Endothelial cell of umbilical vein (primary cell): ENCODE measurements at regions not wholly inside any gene's neighbourhood (a gene's known extent, or its start where the extent isn't known, plus 50 kb on each side); places are given as distances from the start of the nearest gene placed in this dataset.

Source experiments
- BruUV-seq: library from RNA; stranded (reverse); fragments of 400-500 nt; replicated peaks from 2 replicates; lab custom pipeline; 2021; lab: Mats Ljungman, UMichigan
- CTCF ChIA-PET: fragments of 300-600, 350-600 bp; sonication (Branson Sonifier 250); formaldehyde crosslinking; loops from one replicate; lab custom pipeline; 2021; ENCODE audit warnings: antibody characterized with exemption, inconsistent platforms; lab: Charles Lee
- POLR2A ChIA-PET: fragments of 300-600, 350-600 bp; sonication (Branson Sonifier 250); formaldehyde crosslinking; loops from one replicate; lab custom pipeline; 2021; ENCODE audit warnings: antibody characterized with exemption, inconsistent platforms; lab: Charles Lee
- DNase-seq: peaks from one replicate; pipeline ENCODE4 v3.0.0-alpha.2; 2011; ENCODE audit warnings: low read depth, low spot score
- FAIRE-seq: peaks from 2 replicates; lab custom pipeline; 2011; peaks lifted over from hg19 to GRCh38; lab: Jason Lieb, UNC
- H2AFZ ChIP-seq: 2 replicates; pipeline ENCODE4 v1.6.0; 2012; ENCODE audit warnings: low read depth, low read length, control low read depth, inconsistent platforms
- H3K27ac ChIP-seq: 2 replicates; pipeline ENCODE4 v1.5.1; 2011; ENCODE audit warnings: low read depth, mild to moderate bottlenecking, control low read depth, low read length, moderate library complexity; ENCODE audit not compliant: insufficient read depth
- H3K27me3 ChIP-seq, 2 experiments: 2 replicates each; pipeline versions ENCODE4 v1.6.0 to v1.6.1; 2011; ENCODE audit warnings: low read length in 2 of 2, mixed read lengths in 1 of 2; ENCODE audit not compliant: control insufficient read depth in 2 of 2, insufficient read depth in 2 of 2
- H3K36me3 ChIP-seq, 2 experiments: 2 replicates in 1 of 2; 3 replicates in 1 of 2; pipeline ENCODE4 v1.5.1; 2011; ENCODE audit warnings: low read length in 2 of 2, mild to moderate bottlenecking in 1 of 2, moderate library complexity in 1 of 2; ENCODE audit not compliant: control insufficient read depth in 2 of 2, insufficient read depth in 2 of 2; ENCODE audit errors: extremely low read depth in 1 of 2
- H3K4me1 ChIP-seq: 3 replicates; pipeline ENCODE4 v1.5.1; 2011; ENCODE audit warnings: mild to moderate bottlenecking, low read length; ENCODE audit not compliant: control insufficient read depth, insufficient read depth; ENCODE audit errors: extremely low read depth
- H3K4me2 ChIP-seq: 2 replicates; pipeline ENCODE4 v1.6.1; 2011; ENCODE audit warnings: low read length, control low read depth, mixed read lengths; ENCODE audit not compliant: insufficient read depth
- H3K4me3 ChIP-seq, 3 experiments: fragments of 200-600 bp in 1 of 3; sonication (generic), shearing (Covaris generic) in 1 of 3; replicated peaks in 1 of 3; 2 replicates each; pipeline ENCODE4 v1.5.1; 2011 to 2016; ENCODE audit warnings: control low read depth in 3 of 3, low read length in 3 of 3, mild to moderate bottlenecking in 2 of 3, inconsistent platforms in 1 of 3, low read depth in 1 of 3, moderate library complexity in 1 of 3; ENCODE audit not compliant: insufficient read depth in 1 of 3
- H3K79me2 ChIP-seq: 2 replicates; pipeline ENCODE4 v1.6.0; 2012; ENCODE audit warnings: low read length, inconsistent platforms; ENCODE audit not compliant: control insufficient read depth, insufficient read depth
- H3K9ac ChIP-seq: replicated peaks from 2 replicates; pipeline ENCODE3; 2011; ENCODE audit warnings: low read length, control low read depth; ENCODE audit not compliant: insufficient read depth; ENCODE audit errors: extremely low read depth
- H3K9me1 ChIP-seq: replicated peaks from 3 replicates; pipeline ENCODE4 v1.6.0; 2011; ENCODE audit warnings: mild to moderate bottlenecking, low read length; ENCODE audit not compliant: control insufficient read depth, insufficient read depth; ENCODE audit errors: extremely low read depth
- H3K9me3 ChIP-seq: replicated peaks from 2 replicates; pipeline ENCODE4 v1.5.1; 2012; ENCODE audit warnings: low read length, inconsistent platforms; ENCODE audit not compliant: control insufficient read depth, insufficient read depth
- H4K20me1 ChIP-seq: replicated peaks from 2 replicates; pipeline ENCODE3; 2011; ENCODE audit warnings: mild to moderate bottlenecking, low read length; ENCODE audit not compliant: control insufficient read depth, insufficient read depth; ENCODE audit errors: extremely low read depth
- CTCF ChIP-seq, 2 donors: IDR thresholded peaks; 1 replicate in 1 of 2; 2 replicates in 1 of 2; pipeline ENCODE4 v1.5.1; 2011; ENCODE audit warnings: low read length in 2 of 2, mild to moderate bottlenecking in 2 of 2, moderate library complexity in 2 of 2, control low read depth in 1 of 2, inconsistent platforms in 1 of 2, low read depth in 1 of 2; ENCODE audit not compliant: insufficient read depth in 1 of 2; ENCODE audit errors: extremely low read depth in 1 of 2
- EZH2 ChIP-seq: IDR thresholded peaks from 2 replicates; pipeline ENCODE4 v1.6.1; 2012; ENCODE audit warnings: borderline replicate concordance, low read depth, mild to moderate bottlenecking, moderate library complexity, low read length, inconsistent platforms; ENCODE audit not compliant: severe bottlenecking
- FOS ChIP-seq: IDR thresholded peaks from 2 replicates; pipeline ENCODE4 v1.6.1; 2011; ENCODE audit warnings: mild to moderate bottlenecking, low read length, moderate library complexity, borderline replicate concordance; ENCODE audit not compliant: insufficient read depth
- GATA2 ChIP-seq: IDR thresholded peaks from 2 replicates; pipeline ENCODE4 v1.7.0; 2011; ENCODE audit warnings: low read depth, mild to moderate bottlenecking, moderate library complexity, mixed read lengths, low read length; ENCODE audit not compliant: insufficient read length, insufficient read depth
- JUN ChIP-seq: IDR thresholded peaks from 2 replicates; pipeline ENCODE4 v1.6.1; 2011; ENCODE audit warnings: borderline replicate concordance, low read depth; ENCODE audit not compliant: insufficient read length, insufficient read depth
- MAX ChIP-seq: IDR thresholded peaks from 2 replicates; pipeline ENCODE4 v1.6.1; 2011; ENCODE audit not compliant: insufficient read depth, insufficient read length
- MYC ChIP-seq: IDR thresholded peaks from one replicate; pipeline ENCODE4 v1.6.1; 2011; ENCODE audit warnings: mild to moderate bottlenecking, low read depth, low read length
- POLR2A ChIP-seq: IDR thresholded peaks from 2 replicates; pipeline ENCODE4 v1.6.1; 2012; ENCODE audit warnings: low read depth, mild to moderate bottlenecking, control low read depth, low read length
- POLR2AphosphoS5 ChIP-seq: IDR thresholded peaks from 2 replicates; pipeline ENCODE4 v1.6.1; 2012; ENCODE audit warnings: low read depth, mild to moderate bottlenecking, control low read depth, low read length, moderate library complexity; ENCODE audit not compliant: insufficient read depth
- dilution Hi-C: fragments of 300-500 bp; cut with MboI; formaldehyde crosslinking; loops from one replicate; pipeline ENCODE4 v1.15.0; 2019; ENCODE audit warnings: low sequenced_read_pairs; ENCODE audit not compliant: extremely low pct_ligation_motif_present
- intact Hi-C: fragments of 100-400 bp; cut with micrococcal nuclease; formaldehyde crosslinking; loops from one replicate; pipeline ENCODE4 v1.10.0; 2022

- Histone ChIP-seq H3K79me2 (no peaks in the 10 kb centered on the region), H2AFZ (no peak overlapping the region), H3K27ac (no peak overlapping the region), H3K9me1 (no peaks in the 10 kb centered on the region), H3K4me3 (no peak overlapping the region), H3K4me2 (no peak overlapping the region), H3K27me3 (no peaks in the 10 kb centered on the region), H3K9me3 (no peaks in the 10 kb centered on the region), H3K4me1 (no peaks in the 10 kb centered on the region), H4K20me1 (no peaks in the 10 kb centered on the region), H3K9ac (no peak overlapping the region), H3K36me3 (no peaks in the 10 kb centered on the region)
- POLR2A ChIA-PET, result no interaction called here
- DNase-seq (no peak), FAIRE-seq (no peak)
- TF ChIP-seq MAX (no peak), GATA2 (no peak), POLR2AphosphoS5 (no peak), JUN (no peak), POLR2A (no peak)
- dilution Hi-C loops, result no loop called here
- BruUV-seq, result no TSS peak
- CTCF ChIA-PET, result no interaction called here
- intact Hi-C loops, result no loop called here
Measured at GRCh38 chr12:59494617-59495016, 101.2 kb upstream of the SLC16A7 start.

- no peak for FAIRE-seq
Measured at GRCh38 chr12:59491877-59492276, 104.0 kb upstream of the SLC16A7 start.

More at GRCh38 chr12:59491877-59492276, 104.0 kb upstream of the SLC16A7 start:
- Histone ChIP-seq H3K36me3 (no peaks in the 10 kb centered on the region), H4K20me1 (no peaks in the 10 kb centered on the region), H3K9me3 (no peaks in the 10 kb centered on the region), H3K9me1 (no peaks in the 10 kb centered on the region), H3K4me1 (no peaks in the 10 kb centered on the region), H2AFZ (no peak overlapping the region), H3K27ac (no peak overlapping the region), H3K4me2 (no peak overlapping the region), H3K4me3 (no peak overlapping the region), H3K9ac (no peak overlapping the region), H3K79me2 (no peaks in the 10 kb centered on the region), H3K27me3 (no peaks in the 10 kb centered on the region)
- ChIA-PET POLR2A (no interaction called here), CTCF (interaction anchor here (1.0 to 1.1 kb wide), 2 partner anchors 8 to 13 kb away, joined by 3 read pairs; no protein-coding TSS in a partner anchor)
- intact Hi-C loops, result no loop called here
- dilution Hi-C loops, result no loop called here
- no peak for DNase-seq
- TF ChIP-seq FOS, result no peak
- TF ChIP-seq MYC, result no peak
- no peak for TF ChIP-seq JUN
- TF ChIP-seq MAX, result no peak
- no peak for TF ChIP-seq CTCF (IDR thresholded peaks at IDR 0.05; ENCODE audit: extremely low read depth in 1 of 2, insufficient read depth in 1 of 2, low read depth in 1 of 2, low read length in 2 of 2)
- no peak for TF ChIP-seq EZH2
- no peak for TF ChIP-seq POLR2A
- TF ChIP-seq POLR2AphosphoS5, result no peak
- TF ChIP-seq GATA2, result no peak
- BruUV-seq, result no TSS peak
